ENCODE measurements at regions not wholly inside any gene's neighbourhood (a gene's known extent, or its start where the extent isn't known, plus 50 kb on each side); places are given as distances from the start of the nearest gene placed in this dataset.

GRCh38 chr3:66582721-66583423 lies 82.0 kb upstream of the LRIG1 start:
- TF ChIP-seq CTCF (conservative IDR thresholded peaks at IDR 0.05; ENCODE audit: low read length) (no peak), EZH2phosphoT487 (IDR thresholded peaks at IDR 0.05; ENCODE audit: borderline replicate concordance, low read depth, low read length) (no peak)
